Karpas-422 (cell line): ENCODE measurements at regions not wholly inside any gene's neighbourhood (a gene's known extent, or its start where the extent isn't known, plus 50 kb on each side); places are given as distances from the start of the nearest gene placed in this dataset.

Experiments
- DNase-seq: peaks from one replicate; pipeline ENCODE4 v3.0.0-alpha.2; 2015
- H2AFZ ChIP-seq: fragments of 200-600 bp; sonication (generic); 2 replicates; pipeline ENCODE4 v1.6.1; 2014; ENCODE audit warnings: antibody characterized with exemption, low read length, mixed read lengths
- H3K27ac ChIP-seq: fragments of 200-600 bp; sonication (generic); 2 replicates; pipeline ENCODE4 v1.5.1; 2014; ENCODE audit warnings: mild to moderate bottlenecking, low read length, moderate library complexity
- H3K27me3 ChIP-seq: fragments of 200-600 bp; sonication (generic); 2 replicates; pipeline ENCODE4 v1.6.1; 2014; ENCODE audit warnings: low read length, mixed read lengths
- H3K36me3 ChIP-seq: fragments of 200-600 bp; sonication (generic); 2 replicates; pipeline ENCODE4 v1.6.1; 2014; ENCODE audit warnings: low read length, mixed read lengths; ENCODE audit not compliant: insufficient read depth
- H3K4me1 ChIP-seq: fragments of 200-600 bp; sonication (generic); 2 replicates; pipeline ENCODE4 v1.6.1; 2014; ENCODE audit warnings: mild to moderate bottlenecking, low read length, mixed read lengths
- H3K4me2 ChIP-seq: fragments of 200-600 bp; sonication (generic); 2 replicates; pipeline ENCODE4 v1.6.1; 2014; ENCODE audit warnings: low read length, low read depth, mild to moderate bottlenecking; ENCODE audit not compliant: poor library complexity, severe bottlenecking
- H3K4me3 ChIP-seq: fragments of 200-600 bp; sonication (generic); 2 replicates; pipeline ENCODE4 v1.5.1; 2014; ENCODE audit warnings: mild to moderate bottlenecking, antibody characterized with exemption, low read length, mixed read lengths
- H3K79me2 ChIP-seq: fragments of 200-600 bp; sonication (generic); 2 replicates; pipeline ENCODE4 v1.6.1; 2014; ENCODE audit warnings: mild to moderate bottlenecking, low read length, mixed read lengths
- H3K9ac ChIP-seq: fragments of 200-600 bp; sonication (generic); 2 replicates; pipeline ENCODE4 v1.6.0; 2014; ENCODE audit warnings: low read length
- H3K9me2 ChIP-seq: fragments of 200-600 bp; sonication (generic), shearing (Covaris generic); replicated peaks from 2 replicates; pipeline ENCODE4 v1.6.0; 2014; ENCODE audit warnings: mild to moderate bottlenecking, low read length, moderate library complexity; ENCODE audit not compliant: insufficient read depth
- H3K9me3 ChIP-seq: fragments of 300-700, 200-600 bp; sonication (generic); 2 replicates; pipeline ENCODE4 v1.6.1; 2014; ENCODE audit warnings: low read length, mixed read lengths
- H4K20me1 ChIP-seq: fragments of 200-600 bp; sonication (generic); 2 replicates; pipeline ENCODE4 v1.6.1; 2014; ENCODE audit warnings: mild to moderate bottlenecking, antibody characterized with exemption, low read length, low read depth; ENCODE audit not compliant: insufficient read depth

GRCh38 chr20:40558212-40558611 lies 130.8 kb downstream of the MAFB start:
- H2AFZ ChIP-seq = no peak overlapping the region
- H3K36me3 ChIP-seq = no peaks in the 10 kb centered on the region
- H3K27ac ChIP-seq = no peak overlapping the region
- H3K9ac ChIP-seq = no peak overlapping the region
- H3K9me2 ChIP-seq = no peaks in the 10 kb centered on the region
- no peaks in the 10 kb centered on the region for H3K9me3 ChIP-seq
- no peaks in the 10 kb centered on the region for H3K79me2 ChIP-seq
- H3K4me1 ChIP-seq = no peaks in the 10 kb centered on the region
- no peak overlapping the region for H3K4me2 ChIP-seq
- no peaks in the 10 kb centered on the region for H3K27me3 ChIP-seq
- DNase-seq = no peak
- H4K20me1 ChIP-seq = no peaks in the 10 kb centered on the region
- no peak overlapping the region for H3K4me3 ChIP-seq

GRCh38 chr20:40551125-40551530 lies 137.9 kb downstream of the MAFB start:
- no peaks in the 10 kb centered on the region for H4K20me1 ChIP-seq
- no peak overlapping the region for H3K4me3 ChIP-seq
- no peaks in the 10 kb centered on the region for H3K79me2 ChIP-seq
- no peak overlapping the region for H3K27ac ChIP-seq
- H3K4me1 ChIP-seq = no peaks in the 10 kb centered on the region
- no peak overlapping the region for H3K9ac ChIP-seq
- no peak for DNase-seq
- no peaks in the 10 kb centered on the region for H3K9me3 ChIP-seq
- no peaks in the 10 kb centered on the region for H3K36me3 ChIP-seq
- no peak overlapping the region for H3K4me2 ChIP-seq
- H3K9me2 ChIP-seq = no peaks in the 10 kb centered on the region
- H3K27me3 ChIP-seq = no peaks in the 10 kb centered on the region
- no peak overlapping the region for H2AFZ ChIP-seq

GRCh38 chr20:40547483-40548091 lies 141.4 kb downstream of the MAFB start:
- Histone ChIP-seq H3K9me3 (no peaks in the 10 kb centered on the region), H3K9ac (no peak overlapping the region), H3K27ac (no peak overlapping the region), H2AFZ (no peak overlapping the region), H3K4me1 (no peaks in the 10 kb centered on the region), H3K4me2 (no peak overlapping the region), H3K27me3 (0 out of 2 replicates have a peak, but pooled peaks cover 3% of the 10 kb centered on the region), H4K20me1 (no peaks in the 10 kb centered on the region), H3K9me2 (no peaks in the 10 kb centered on the region), H3K36me3 (no peaks in the 10 kb centered on the region), H3K4me3 (no peak overlapping the region), H3K79me2 (no peaks in the 10 kb centered on the region)
- DNase-seq = no peak

- Histone ChIP-seq H4K20me1 (no peaks in the 10 kb centered on the region), H3K27ac (no peak overlapping the region), H3K4me2 (no peak overlapping the region), H3K27me3 (0 out of 2 replicates have a peak, but pooled peaks cover 3% of the 10 kb centered on the region), H3K79me2 (no peaks in the 10 kb centered on the region), H3K36me3 (no peaks in the 10 kb centered on the region), H3K9me2 (no peaks in the 10 kb centered on the region), H2AFZ (no peak overlapping the region), H3K4me3 (no peak overlapping the region), H3K4me1 (no peaks in the 10 kb centered on the region), H3K9ac (no peak overlapping the region), H3K9me3 (no peaks in the 10 kb centered on the region)
- no peak for DNase-seq
Measured at GRCh38 chr20:40545478-40545877, 143.6 kb downstream of the MAFB start.

GRCh38 chr20:40542065-40542464 lies 147.0 kb downstream of the MAFB start:
- no peaks in the 10 kb centered on the region for H3K79me2 ChIP-seq
- no peak overlapping the region for H3K9ac ChIP-seq
- H3K27me3 ChIP-seq = 0 out of 2 replicates have a peak, but pooled peaks cover 3% of the 10 kb centered on the region
- H3K4me2 ChIP-seq = no peak overlapping the region
- no peak overlapping the region for H3K27ac ChIP-seq
- H3K9me3 ChIP-seq = no peaks in the 10 kb centered on the region
- H3K36me3 ChIP-seq = no peaks in the 10 kb centered on the region
- no peaks in the 10 kb centered on the region for H4K20me1 ChIP-seq
- H3K4me3 ChIP-seq = no peak overlapping the region
- no peak overlapping the region for H2AFZ ChIP-seq
- H3K4me1 ChIP-seq = no peaks in the 10 kb centered on the region
- no peaks in the 10 kb centered on the region for H3K9me2 ChIP-seq
- no peak for DNase-seq

GRCh38 chr20:40540166-40540565 lies 148.9 kb downstream of the MAFB start:
- no peak for DNase-seq
- H3K4me2 ChIP-seq = no peak overlapping the region
- no peak overlapping the region for H2AFZ ChIP-seq
- no peaks in the 10 kb centered on the region for H3K4me1 ChIP-seq
- H3K4me3 ChIP-seq = no peak overlapping the region
- H4K20me1 ChIP-seq = no peaks in the 10 kb centered on the region
- H3K9ac ChIP-seq = no peak overlapping the region
- H3K79me2 ChIP-seq = no peaks in the 10 kb centered on the region
- H3K9me3 ChIP-seq = no peaks in the 10 kb centered on the region
- H3K9me2 ChIP-seq = no peaks in the 10 kb centered on the region
- no peak overlapping the region for H3K27ac ChIP-seq
- no peaks in the 10 kb centered on the region for H3K36me3 ChIP-seq
- 0 out of 2 replicates have a peak, but pooled peaks cover 3% of the 10 kb centered on the region for H3K27me3 ChIP-seq

- Histone ChIP-seq H3K9ac (no peak overlapping the region), H3K36me3 (no peaks in the 10 kb centered on the region)
Measured at GRCh38 chr20:40538131-40538530, 150.9 kb downstream of the MAFB start.

GRCh38 chr20:40536808-40537207 lies 152.2 kb downstream of the MAFB start:
- Histone ChIP-seq H3K4me1 (no peaks in the 10 kb centered on the region), H2AFZ (no peak overlapping the region), H3K9ac (no peak overlapping the region), H3K4me3 (no peak overlapping the region), H3K9me2 (no peaks in the 10 kb centered on the region), H3K27me3 (no peaks in the 10 kb centered on the region), H3K27ac (no peak overlapping the region), H4K20me1 (no peaks in the 10 kb centered on the region), H3K9me3 (peaks cover 9% of the 10 kb centered on the region), H3K79me2 (no peaks in the 10 kb centered on the region), H3K4me2 (no peak overlapping the region), H3K36me3 (no peaks in the 10 kb centered on the region)
- no peak for DNase-seq

More at GRCh38 chr20:40538131-40538530, 150.9 kb downstream of the MAFB start:
- Histone ChIP-seq H3K4me2 (no peak overlapping the region), H3K79me2 (no peaks in the 10 kb centered on the region), H3K4me1 (no peaks in the 10 kb centered on the region), H4K20me1 (no peaks in the 10 kb centered on the region), H3K27me3 (no peaks in the 10 kb centered on the region), H3K9me3 (no peaks in the 10 kb centered on the region), H3K9me2 (no peaks in the 10 kb centered on the region), H3K4me3 (no peak overlapping the region), H2AFZ (no peak overlapping the region), H3K27ac (no peak overlapping the region)
- no peak for DNase-seq
